ENCODE measurements at regions not wholly inside any gene's neighbourhood (a gene's known extent, or its start where the extent isn't known, plus 50 kb on each side); places are given as distances from the start of the nearest gene placed in this dataset.

DNA sequence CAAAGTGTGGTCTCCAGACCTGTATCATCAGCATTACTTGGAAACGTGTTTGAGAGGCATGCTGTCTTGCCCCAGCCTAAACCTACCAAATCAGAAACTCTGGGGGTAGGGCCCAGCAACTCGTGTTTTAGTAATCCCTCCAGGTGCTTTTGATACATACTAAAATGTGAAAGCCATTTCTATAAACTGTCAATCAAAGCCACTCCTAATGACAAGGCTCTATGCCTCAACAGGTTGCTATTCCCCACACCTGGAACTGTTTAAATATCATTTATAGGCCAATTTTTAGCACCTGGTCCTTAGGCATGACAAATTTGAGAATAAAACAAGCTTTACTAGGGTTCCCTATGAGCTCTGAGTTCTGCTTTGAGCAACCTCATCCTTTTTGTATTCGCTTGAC, 158.7 kb upstream of the NR5A2 start:
- Mint-ChIP-seq H3K4me3 (no peak overlapping the region), H3K4me1 (no peaks in the 10 kb centered on the region), H3K36me3 (ENCODE audit: low read depth) (no peaks in the 10 kb centered on the region), H3K27ac (no peak overlapping the region), H3K9me3 (no peaks in the 10 kb centered on the region), H3K27me3 (ENCODE audit: insufficient read depth) (no peaks in the 10 kb centered on the region)
- no peak for DNase-seq
- Histone ChIP-seq H3K4me1 (ENCODE audit: control insufficient read depth, insufficient read depth, low read length) (no peaks in the 10 kb centered on the region), H3K36me3 (ENCODE audit: control insufficient read depth, insufficient read depth, low read length) (no peaks in the 10 kb centered on the region), H3K27me3 (ENCODE audit: control insufficient read depth, insufficient read depth, low read length, poor library complexity, severe bottlenecking) (no peaks in the 10 kb centered on the region), H3K27ac (ENCODE audit: low read depth, low read length) (no peak overlapping the region), H3K9ac (ENCODE audit: extremely low read depth, low read length, poor library complexity, severe bottlenecking) (no peak overlapping the region), H3K4me3 (ENCODE audit: low read length) (no peak overlapping the region), H3K9me3 (ENCODE audit: control insufficient read depth, low read length) (no peaks in the 10 kb centered on the region)
- 74 to 94% methylated on average over 2 to 3 of the region's 3 CpGs for WGBS, 2 experiments (ENCODE audit: insufficient coverage in 1 of 2, insufficient read length in 1 of 2)
- TF ChIP-seq, protein P1, sequence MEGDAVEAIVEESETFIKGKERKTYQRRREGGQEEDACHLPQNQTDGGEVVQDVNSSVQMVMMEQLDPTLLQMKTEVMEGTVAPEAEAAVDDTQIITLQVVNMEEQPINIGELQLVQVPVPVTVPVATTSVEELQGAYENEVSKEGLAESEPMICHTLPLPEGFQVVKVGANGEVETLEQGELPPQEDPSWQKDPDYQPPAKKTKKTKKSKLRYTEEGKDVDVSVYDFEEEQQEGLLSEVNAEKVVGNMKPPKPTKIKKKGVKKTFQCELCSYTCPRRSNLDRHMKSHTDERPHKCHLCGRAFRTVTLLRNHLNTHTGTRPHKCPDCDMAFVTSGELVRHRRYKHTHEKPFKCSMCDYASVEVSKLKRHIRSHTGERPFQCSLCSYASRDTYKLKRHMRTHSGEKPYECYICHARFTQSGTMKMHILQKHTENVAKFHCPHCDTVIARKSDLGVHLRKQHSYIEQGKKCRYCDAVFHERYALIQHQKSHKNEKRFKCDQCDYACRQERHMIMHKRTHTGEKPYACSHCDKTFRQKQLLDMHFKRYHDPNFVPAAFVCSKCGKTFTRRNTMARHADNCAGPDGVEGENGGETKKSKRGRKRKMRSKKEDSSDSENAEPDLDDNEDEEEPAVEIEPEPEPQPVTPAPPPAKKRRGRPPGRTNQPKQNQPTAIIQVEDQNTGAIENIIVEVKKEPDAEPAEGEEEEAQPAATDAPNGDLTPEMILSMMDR (conservative IDR thresholded peaks at IDR 0.05) = no peak

DNA sequence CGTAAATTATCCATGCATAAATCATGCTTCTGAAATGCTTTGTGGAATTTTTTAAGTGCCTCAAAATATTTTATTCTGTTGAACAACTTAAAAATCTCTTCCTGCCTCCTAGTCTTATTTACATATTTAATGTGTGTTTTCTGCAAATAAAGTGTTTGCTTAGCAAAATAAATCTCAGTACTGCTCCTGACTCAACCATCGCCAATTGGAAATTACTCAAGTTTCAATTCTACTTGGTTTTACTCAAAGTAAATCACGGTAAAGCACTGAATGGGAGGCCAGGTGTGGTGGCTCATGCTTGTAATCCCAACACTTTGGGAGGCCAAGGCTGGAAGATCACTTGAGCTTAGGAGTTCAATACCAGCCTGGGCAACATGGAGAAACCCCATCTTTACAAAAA, 152.2 kb upstream of the NR5A2 start:
- Mint-ChIP-seq H3K9me3 (no peaks in the 10 kb centered on the region), H3K27me3 (ENCODE audit: insufficient read depth) (no peaks in the 10 kb centered on the region), H3K4me1 (no peaks in the 10 kb centered on the region), H3K36me3 (ENCODE audit: low read depth) (no peaks in the 10 kb centered on the region), H3K27ac (no peak overlapping the region), H3K4me3 (no peak overlapping the region)
- WGBS, 2 experiments (ENCODE audit: insufficient coverage in 1 of 2, insufficient read length in 1 of 2) = 85 to 91% methylated on average over 2 to 3 of the region's 3 CpGs
- no peaks in the 10 kb centered on the region for H3K4me1 ChIP-seq (ENCODE audit: control insufficient read depth, insufficient read depth, low read length)
- no peaks in the 10 kb centered on the region for H3K9me3 ChIP-seq (ENCODE audit: control insufficient read depth, low read length)
- TF ChIP-seq, protein P1 (conservative IDR thresholded peaks at IDR 0.05) = no peak
- no peaks in the 10 kb centered on the region for H3K36me3 ChIP-seq (ENCODE audit: control insufficient read depth, insufficient read depth, low read length)
- no peak overlapping the region for H3K27ac ChIP-seq (ENCODE audit: low read depth, low read length)
- no peak overlapping the region for H3K9ac ChIP-seq (ENCODE audit: extremely low read depth, low read length, poor library complexity, severe bottlenecking)
- no peak for DNase-seq
- H3K27me3 ChIP-seq (ENCODE audit: control insufficient read depth, insufficient read depth, low read length, poor library complexity, severe bottlenecking) = no peaks in the 10 kb centered on the region
- H3K4me3 ChIP-seq (ENCODE audit: low read length) = no peak overlapping the region

DNA sequence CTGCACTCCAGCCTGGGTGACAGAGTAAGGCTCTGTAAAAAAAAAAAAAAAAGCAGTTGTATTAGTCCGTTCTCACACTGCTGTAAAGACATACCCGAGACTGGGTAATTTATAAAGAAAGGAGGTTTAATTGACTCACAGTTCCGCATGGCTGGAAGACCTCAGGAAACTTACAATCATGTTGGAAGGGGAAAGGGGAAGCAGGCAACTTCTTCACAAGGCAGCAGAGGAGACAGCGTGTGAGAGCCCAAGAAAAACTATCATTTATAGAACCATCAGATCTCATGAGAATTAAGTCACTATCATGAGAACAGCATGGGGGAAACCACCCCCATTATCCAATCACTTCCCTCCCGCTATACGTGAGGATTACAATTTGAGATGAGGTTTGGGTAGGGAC, 151.7 kb upstream of the NR5A2 start:
- no peak for DNase-seq
- Histone ChIP-seq H3K27me3 (ENCODE audit: control insufficient read depth, insufficient read depth, low read length, poor library complexity, severe bottlenecking) (no peaks in the 10 kb centered on the region), H3K36me3 (ENCODE audit: control insufficient read depth, insufficient read depth, low read length) (no peaks in the 10 kb centered on the region), H3K4me1 (ENCODE audit: control insufficient read depth, insufficient read depth, low read length) (no peaks in the 10 kb centered on the region), H3K4me3 (ENCODE audit: low read length) (no peak overlapping the region), H3K9ac (ENCODE audit: extremely low read depth, low read length, poor library complexity, severe bottlenecking) (no peak overlapping the region), H3K9me3 (ENCODE audit: control insufficient read depth, low read length) (no peaks in the 10 kb centered on the region), H3K27ac (ENCODE audit: low read depth, low read length) (no peak overlapping the region)
- Mint-ChIP-seq H3K4me1 (no peaks in the 10 kb centered on the region), H3K4me3 (no peak overlapping the region), H3K27me3 (ENCODE audit: insufficient read depth) (no peaks in the 10 kb centered on the region), H3K9me3 (no peaks in the 10 kb centered on the region), H3K36me3 (ENCODE audit: low read depth) (no peaks in the 10 kb centered on the region), H3K27ac (no peak overlapping the region)
- WGBS, 2 experiments (ENCODE audit: insufficient coverage in 1 of 2, insufficient read length in 1 of 2) = 83 to 93% methylated on average over 2 to 6 of the region's 6 CpGs
- TF ChIP-seq, protein P1 (conservative IDR thresholded peaks at IDR 0.05) = no peak

Data from endodermal cell (in vitro differentiated cells).